ENCODE measurements at regions not wholly inside any gene's neighbourhood (a gene's known extent, or its start where the extent isn't known, plus 50 kb on each side); places are given as distances from the start of the nearest gene placed in this dataset.

- DNase-seq = no peak
- ATAC-seq = no peak
- intact Hi-C loops (cut with DNase I) = loop anchor here in 1 of 2 donors (10.0 kb wide), 1 partner anchor 1501 kb away; no protein-coding TSS in a partner anchor
- 37 to 42% (median 40%) methylated on average over 2 of the region's 2 CpGs for WGBS, 3 donors
- H3K4me1 ChIP-seq = no peaks in the 10 kb centered on the region
- H3K36me3 ChIP-seq (ENCODE audit: insufficient read depth in 1 of 2, low read depth in 1 of 2) = no peaks in the 10 kb centered on the region
- H3K9me3 ChIP-seq = no peaks in the 10 kb centered on the region
- no peaks in the 10 kb centered on the region for H3K27me3 ChIP-seq (ENCODE audit: insufficient read depth in 3 of 3, low read length in 2 of 3)
- no peak overlapping the region for H3K4me3 ChIP-seq
- TF ChIP-seq, protein P1, sequence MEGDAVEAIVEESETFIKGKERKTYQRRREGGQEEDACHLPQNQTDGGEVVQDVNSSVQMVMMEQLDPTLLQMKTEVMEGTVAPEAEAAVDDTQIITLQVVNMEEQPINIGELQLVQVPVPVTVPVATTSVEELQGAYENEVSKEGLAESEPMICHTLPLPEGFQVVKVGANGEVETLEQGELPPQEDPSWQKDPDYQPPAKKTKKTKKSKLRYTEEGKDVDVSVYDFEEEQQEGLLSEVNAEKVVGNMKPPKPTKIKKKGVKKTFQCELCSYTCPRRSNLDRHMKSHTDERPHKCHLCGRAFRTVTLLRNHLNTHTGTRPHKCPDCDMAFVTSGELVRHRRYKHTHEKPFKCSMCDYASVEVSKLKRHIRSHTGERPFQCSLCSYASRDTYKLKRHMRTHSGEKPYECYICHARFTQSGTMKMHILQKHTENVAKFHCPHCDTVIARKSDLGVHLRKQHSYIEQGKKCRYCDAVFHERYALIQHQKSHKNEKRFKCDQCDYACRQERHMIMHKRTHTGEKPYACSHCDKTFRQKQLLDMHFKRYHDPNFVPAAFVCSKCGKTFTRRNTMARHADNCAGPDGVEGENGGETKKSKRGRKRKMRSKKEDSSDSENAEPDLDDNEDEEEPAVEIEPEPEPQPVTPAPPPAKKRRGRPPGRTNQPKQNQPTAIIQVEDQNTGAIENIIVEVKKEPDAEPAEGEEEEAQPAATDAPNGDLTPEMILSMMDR (IDR thresholded peaks at IDR 0.05) = no peak
- no peak overlapping the region for H3K27ac ChIP-seq
Measured at GRCh38 chr5:71903808-71904207, 184.7 kb downstream of the CARTPT start.

GRCh38 chr5:71904852-71905251, 185.8 kb downstream of the CARTPT start:
- WGBS, 3 donors = 81 to 93% (median 84%) methylated on average over 2 of the region's 2 CpGs
- intact Hi-C loops (cut with DNase I) = loop anchor here in 1 of 2 donors (10.0 kb wide), 1 partner anchor 1500 kb away; no protein-coding TSS in a partner anchor

DNA sequence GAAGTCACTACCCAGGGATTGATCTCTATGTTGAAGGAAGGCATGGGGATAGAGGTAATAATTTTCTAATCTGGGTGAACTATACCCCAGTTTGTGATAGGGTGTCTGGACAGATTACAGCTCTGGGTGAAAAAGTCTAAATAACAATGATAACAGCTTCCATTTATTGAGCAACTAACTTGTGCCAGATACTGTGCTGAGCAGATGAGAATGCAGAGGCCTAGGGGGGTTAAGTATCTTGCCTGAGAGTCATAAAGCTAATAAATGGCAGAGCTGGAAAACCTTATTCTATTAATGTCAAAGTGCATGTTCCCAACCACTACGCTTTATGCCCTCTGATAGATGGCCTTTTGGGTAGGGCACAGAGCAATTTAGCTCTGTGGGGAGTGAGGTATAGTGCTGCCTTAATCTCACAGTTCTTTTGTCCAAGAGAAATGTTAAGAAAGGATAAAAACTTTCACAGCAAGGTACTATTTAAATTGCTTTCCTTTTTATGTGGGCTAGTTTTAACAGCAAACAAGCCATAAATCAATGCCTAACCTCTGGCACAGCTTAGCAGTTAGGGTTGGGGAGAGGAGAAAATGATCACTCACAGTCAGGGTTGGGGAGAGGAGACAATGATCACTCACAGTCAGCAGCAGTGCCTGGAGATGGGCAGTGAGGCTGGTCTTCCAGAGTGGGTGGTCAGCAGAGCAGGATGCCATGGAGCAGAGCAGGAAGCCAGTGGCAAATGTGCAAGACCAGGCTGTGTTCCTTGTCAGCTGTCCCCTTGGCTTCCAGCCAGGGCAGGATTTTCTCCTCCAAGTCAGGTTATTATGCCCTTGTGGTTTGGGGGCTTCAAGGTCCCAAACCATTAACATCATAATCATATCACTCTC, 187.0 kb downstream of the CARTPT start:
- DNase-seq (no peak), ATAC-seq (no peak)
- Histone ChIP-seq H3K27ac (no peak overlapping the region), H3K4me1 (no peaks in the 10 kb centered on the region), H3K9me3 (no peaks in the 10 kb centered on the region), H3K4me3 (no peak overlapping the region), H3K36me3 (ENCODE audit: insufficient read depth in 1 of 2, low read depth in 1 of 2) (no peaks in the 10 kb centered on the region), H3K27me3 (ENCODE audit: insufficient read depth in 3 of 3, low read length in 2 of 3) (no peaks in the 10 kb centered on the region)
- TF ChIP-seq, protein P1 (IDR thresholded peaks at IDR 0.05) = no peak
- intact Hi-C loops (cut with DNase I) = loop anchor here in 1 of 2 donors (10.0 kb wide), 1 partner anchor 1499 kb away; no protein-coding TSS in a partner anchor
- WGBS, 3 donors = 94 to 100% (median 96%) methylated on average over 1 of the region's 1 CpG

More at GRCh38 chr5:71904852-71905251, 185.8 kb downstream of the CARTPT start:
- Histone ChIP-seq H3K4me1 (no peaks in the 10 kb centered on the region), H3K27ac (no peak overlapping the region), H3K27me3 (ENCODE audit: insufficient read depth in 3 of 3, low read length in 2 of 3) (no peaks in the 10 kb centered on the region), H3K4me3 (no peak overlapping the region), H3K36me3 (ENCODE audit: insufficient read depth in 1 of 2, low read depth in 1 of 2) (no peaks in the 10 kb centered on the region), H3K9me3 (no peaks in the 10 kb centered on the region)
- no peak for ATAC-seq
- TF ChIP-seq, protein P1 (IDR thresholded peaks at IDR 0.05) = no peak
- no peak for DNase-seq

DNA sequence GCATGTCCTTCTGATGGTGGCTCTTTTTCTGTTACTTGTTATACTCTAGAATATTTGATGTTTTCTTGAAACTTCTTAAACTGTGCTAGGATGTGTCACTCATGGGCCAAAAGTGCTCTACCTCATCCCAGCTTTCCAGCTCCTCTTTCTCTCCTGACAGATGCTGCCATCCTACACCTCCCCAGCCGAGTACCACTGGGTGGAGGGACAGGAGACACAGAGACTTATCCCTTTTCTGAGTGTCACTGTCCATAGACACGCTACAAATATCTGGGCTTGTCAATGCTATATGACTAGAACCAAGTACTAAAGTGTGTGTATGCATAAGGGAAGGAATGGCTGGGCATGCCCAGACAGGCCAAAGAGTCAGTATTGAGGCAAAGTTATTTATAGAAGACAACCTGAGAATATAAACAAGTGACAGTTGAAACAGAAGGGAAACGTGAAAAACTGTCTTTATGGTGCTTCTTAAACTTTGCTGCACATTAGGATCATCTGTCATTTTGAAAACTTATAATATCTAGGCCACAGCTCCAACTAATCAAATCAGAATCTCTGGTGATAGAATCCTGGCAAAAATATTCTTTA, 188.0 kb downstream of the CARTPT start:
- TF ChIP-seq, protein P1 (IDR thresholded peaks at IDR 0.05) = no peak

More for the DNA sequence above, 188.0 kb downstream of the CARTPT start:
- Histone ChIP-seq H3K9me3 (no peaks in the 10 kb centered on the region), H3K36me3 (ENCODE audit: insufficient read depth in 1 of 2, low read depth in 1 of 2) (no peaks in the 10 kb centered on the region), H3K27me3 (ENCODE audit: insufficient read depth in 3 of 3, low read length in 2 of 3) (no peaks in the 10 kb centered on the region), H3K27ac (no peak overlapping the region), H3K4me3 (no peak overlapping the region), H3K4me1 (no peaks in the 10 kb centered on the region)
- intact Hi-C loops (cut with DNase I) = loop anchor here in 1 of 2 donors (10.0 kb wide), 1 partner anchor 1498 kb away; no protein-coding TSS in a partner anchor
- WGBS, 3 donors = 58 to 72% (median 60%) methylated on average over 3 of the region's 3 CpGs
- no peak for DNase-seq
- no peak for ATAC-seq
